Cerebellar cortex (tissue), 1 donor: ENCODE measurements at regions not wholly inside any gene's neighbourhood (a gene's known extent, or its start where the extent isn't known, plus 50 kb on each side); places are given as distances from the start of the nearest gene placed in this dataset.

Experiments
- DNase-seq: peaks from one replicate; pipeline ENCODE4 v3.0.0-alpha.2; 2015; ENCODE audit warnings: low spot score

- no peak for DNase-seq
Observed at GRCh38 chr4:84441758-84442377, 57.2 kb downstream of the NKX6-1 start.

- DNase-seq, result no peak
Observed at GRCh38 chr4:84439996-84440395, 59.1 kb downstream of the NKX6-1 start.

GRCh38 chr4:84436812-84437211, 62.3 kb downstream of the NKX6-1 start:
- no peak for DNase-seq

GRCh38 chr4:84434344-84434743, 64.7 kb downstream of the NKX6-1 start:
- DNase-seq, result no peak

- no peak for DNase-seq
Observed at GRCh38 chr4:84433633-84434222, 65.4 kb downstream of the NKX6-1 start.

- no peak for DNase-seq
Observed at GRCh38 chr4:84432713-84433112, 66.4 kb downstream of the NKX6-1 start.

GRCh38 chr4:84420608-84421007, 78.5 kb downstream of the NKX6-1 start:
- no peak for DNase-seq

- no peak for DNase-seq
Observed at GRCh38 chr4:84419201-84419600, 79.9 kb downstream of the NKX6-1 start.

GRCh38 chr4:84417997-84418709, 80.9 kb downstream of the NKX6-1 start:
- no peak for DNase-seq

GRCh38 chr4:84413976-84414375, 85.1 kb downstream of the NKX6-1 start:
- no peak for DNase-seq

- DNase-seq, result no peak
Observed at GRCh38 chr4:84413480-84413879, 85.6 kb downstream of the NKX6-1 start.

GRCh38 chr4:84412062-84412461, 87.0 kb downstream of the NKX6-1 start:
- DNase-seq, result no peak

GRCh38 chr4:84407554-84408407, 91.3 kb downstream of the NKX6-1 start:
- DNase-seq, result no peak

- no peak for DNase-seq
Observed at GRCh38 chr4:84403656-84404055, 95.4 kb downstream of the NKX6-1 start.

- no peak for DNase-seq
Observed at GRCh38 chr4:84401701-84402306, 97.3 kb downstream of the NKX6-1 start.

GRCh38 chr4:84394386-84394785, 104.7 kb downstream of the NKX6-1 start:
- DNase-seq, result no peak

GRCh38 chr4:84392951-84393590, 106.0 kb downstream of the NKX6-1 start:
- no peak for DNase-seq

GRCh38 chr4:84389406-84389805, 109.7 kb downstream of the NKX6-1 start:
- DNase-seq, result no peak

- DNase-seq, result no peak
Observed at GRCh38 chr4:84385203-84385602, 113.9 kb downstream of the NKX6-1 start.

- no peak for DNase-seq
Observed at GRCh38 chr4:84384801-84385200, 114.3 kb downstream of the NKX6-1 start.

GRCh38 chr4:84381759-84382158, 117.3 kb downstream of the NKX6-1 start:
- no peak for DNase-seq
